GM12878 (cell line): ENCODE measurements at regions not wholly inside any gene's neighbourhood (a gene's known extent, or its start where the extent isn't known, plus 50 kb on each side); places are given as distances from the start of the nearest gene placed in this dataset.

Experiments
- BACH1 ChIP-seq: fragments of 450-650 bp; IDR thresholded peaks from 2 replicates; pipeline ENCODE4 v1.6.1; 2017; ENCODE audit warnings: mild to moderate bottlenecking, borderline replicate concordance
- BCL11A ChIP-seq: IDR thresholded peaks from 2 replicates; pipeline ENCODE4 v1.6.1; 2011; ENCODE audit warnings: low read depth, low read length
- BHLHE40 ChIP-seq, 2 experiments: fragments of 450-650 bp in 1 of 2; IDR thresholded peaks; 2 replicates each; pipeline ENCODE4 v1.6.1; 2011 to 2017; ENCODE audit warnings: low read depth in 2 of 2, borderline replicate concordance in 1 of 2, improper control_type of control experiment in 1 of 2, low read length in 1 of 2, mild to moderate bottlenecking in 1 of 2
- CEBPB ChIP-seq, 2 experiments: fragments of 150-350 bp in 1 of 2; IDR thresholded peaks; 2 replicates each; pipeline ENCODE4 v1.6.1; 2012 to 2014; ENCODE audit warnings: low read depth in 2 of 2, low read length in 2 of 2, borderline replicate concordance in 1 of 2, inconsistent platforms in 1 of 2
- DPF2 ChIP-seq: fragments of 450-650 bp; IDR thresholded peaks from 2 replicates; pipeline ENCODE4 v1.6.1; 2017; ENCODE audit warnings: mild to moderate bottlenecking
- IKZF1 ChIP-seq: fragments of 450-650 bp; conservative IDR thresholded peaks from 2 replicates; pipeline ENCODE4 v1.6.1; 2017; ENCODE audit warnings: antibody characterized with exemption, mild to moderate bottlenecking
- IKZF2 ChIP-seq, 2 experiments: fragments of 450-650 bp; IDR thresholded peaks; 2 replicates each; pipeline ENCODE4 v1.6.1; 2017; ENCODE audit warnings: mild to moderate bottlenecking in 2 of 2, moderate library complexity in 2 of 2
- IRF4 ChIP-seq: IDR thresholded peaks from 2 replicates; pipeline ENCODE4 v1.6.1; 2011; ENCODE audit warnings: low read depth, low read length
- NFXL1 ChIP-seq: fragments of 450-650 bp; IDR thresholded peaks from 2 replicates; pipeline ENCODE4 v1.6.1; 2017; ENCODE audit warnings: antibody characterized with exemption, mild to moderate bottlenecking, borderline replicate concordance
- RB1 ChIP-seq: fragments of 450-650 bp; formaldehyde crosslinking; IDR thresholded peaks from 2 replicates; pipeline ENCODE4 v1.6.1; 2017; ENCODE audit warnings: mild to moderate bottlenecking, borderline replicate concordance
- RCOR1 ChIP-seq: conservative IDR thresholded peaks from 2 replicates; pipeline ENCODE4 v1.6.1; 2012; ENCODE audit warnings: low read depth, low read length, improper control_type of control experiment
- SP1 ChIP-seq: IDR thresholded peaks from one replicate; pipeline ENCODE4 v1.6.1; 2011; ENCODE audit warnings: low read depth, low read length
- SPI1 ChIP-seq: IDR thresholded peaks from 2 replicates; pipeline ENCODE4 v1.6.1; 2011; ENCODE audit warnings: low read depth, mild to moderate bottlenecking, low read length, moderate library complexity, borderline replicate concordance; ENCODE audit not compliant: insufficient read depth
- STAT1 ChIP-seq: fragments of 450-650 bp; conservative IDR thresholded peaks from 2 replicates; pipeline ENCODE4 v1.6.1; 2014; ENCODE audit warnings: antibody characterized with exemption, mild to moderate bottlenecking
- TBL1XR1 ChIP-seq: IDR thresholded peaks from 2 replicates; pipeline ENCODE4 v1.6.1; 2012; ENCODE audit warnings: low read depth, low read length, improper control_type of control experiment
- WRNIP1 ChIP-seq: IDR thresholded peaks from 2 replicates; pipeline ENCODE4 v1.6.1; 2011; ENCODE audit warnings: low read depth, low read length, improper control_type of control experiment, borderline replicate concordance
- ZNF384 ChIP-seq: IDR thresholded peaks from 2 replicates; pipeline ENCODE4 v1.6.1; 2012; ENCODE audit warnings: low read depth, mild to moderate bottlenecking, low read length, improper control_type of control experiment, borderline replicate concordance
- ZSCAN29 ChIP-seq: fragments of 450-650 bp; IDR thresholded peaks from 2 replicates; pipeline ENCODE4 v1.6.1; 2017; ENCODE audit warnings: mild to moderate bottlenecking, moderate library complexity
- ZZZ3 ChIP-seq: IDR thresholded peaks from 2 replicates; pipeline ENCODE4 v1.6.1; 2011; ENCODE audit warnings: low read depth; ENCODE audit not compliant: control insufficient read depth, insufficient read length
- TF ChIP-seq, protein P1 (sequence below): IDR thresholded peaks from 2 replicates; pipeline ENCODE4 v1.6.1; 2012; ENCODE audit warnings: low read length, inconsistent platforms
- TF ChIP-seq, protein P2 (sequence below): fragments of 450-650 bp; IDR thresholded peaks from 2 replicates; pipeline ENCODE4 v1.6.1; 2017; ENCODE audit warnings: mild to moderate bottlenecking, moderate library complexity
- TF ChIP-seq, protein P3 (sequence below): IDR thresholded peaks from 2 replicates; pipeline ENCODE4 v1.6.1; 2011; ENCODE audit warnings: borderline replicate concordance, low read depth, mild to moderate bottlenecking, moderate library complexity, low read length; ENCODE audit not compliant: insufficient read depth, poor library complexity, severe bottlenecking
- TF ChIP-seq, protein P4 (sequence below): fragments of 450-650 bp; IDR thresholded peaks from 2 replicates; pipeline ENCODE4 v1.6.1; 2017; ENCODE audit warnings: low read depth, mild to moderate bottlenecking, moderate library complexity
- TF ChIP-seq, protein P5 (sequence below): IDR thresholded peaks from 2 replicates; pipeline ENCODE4 v1.6.1; 2012; ENCODE audit warnings: low read depth, low read length, improper control_type of control experiment

DNA sequence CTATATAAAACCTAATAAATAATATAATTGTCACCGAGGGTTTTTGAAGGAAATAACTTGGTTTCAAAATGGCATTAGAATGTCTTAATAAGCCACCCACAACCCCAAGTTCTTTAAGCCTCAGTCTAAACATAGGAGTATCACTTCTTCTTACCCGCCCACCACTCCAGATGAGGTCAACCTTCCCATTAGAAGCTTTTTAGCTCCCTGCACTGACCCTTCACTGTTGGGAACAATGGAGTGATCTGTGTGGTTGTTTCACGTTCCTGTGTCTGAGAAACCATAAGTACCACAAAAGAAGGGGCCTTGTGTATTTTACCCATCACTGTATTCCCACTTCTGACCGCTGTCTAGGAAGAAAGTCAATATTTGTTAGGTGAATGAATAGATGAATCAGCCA lies 326.3 kb upstream of the ZNF521 start (continued):
- TF ChIP-seq, protein P1, sequence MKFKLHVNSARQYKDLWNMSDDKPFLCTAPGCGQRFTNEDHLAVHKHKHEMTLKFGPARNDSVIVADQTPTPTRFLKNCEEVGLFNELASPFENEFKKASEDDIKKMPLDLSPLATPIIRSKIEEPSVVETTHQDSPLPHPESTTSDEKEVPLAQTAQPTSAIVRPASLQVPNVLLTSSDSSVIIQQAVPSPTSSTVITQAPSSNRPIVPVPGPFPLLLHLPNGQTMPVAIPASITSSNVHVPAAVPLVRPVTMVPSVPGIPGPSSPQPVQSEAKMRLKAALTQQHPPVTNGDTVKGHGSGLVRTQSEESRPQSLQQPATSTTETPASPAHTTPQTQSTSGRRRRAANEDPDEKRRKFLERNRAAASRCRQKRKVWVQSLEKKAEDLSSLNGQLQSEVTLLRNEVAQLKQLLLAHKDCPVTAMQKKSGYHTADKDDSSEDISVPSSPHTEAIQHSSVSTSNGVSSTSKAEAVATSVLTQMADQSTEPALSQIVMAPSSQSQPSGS: no peak
- TF ChIP-seq BCL11A: peak; percentile 65; the same call in 1 of the 2 replicates
- TF ChIP-seq IRF4: no peak
- TF ChIP-seq ZSCAN29: no peak
- no peak for TF ChIP-seq TBL1XR1
- TF ChIP-seq, protein P2, sequence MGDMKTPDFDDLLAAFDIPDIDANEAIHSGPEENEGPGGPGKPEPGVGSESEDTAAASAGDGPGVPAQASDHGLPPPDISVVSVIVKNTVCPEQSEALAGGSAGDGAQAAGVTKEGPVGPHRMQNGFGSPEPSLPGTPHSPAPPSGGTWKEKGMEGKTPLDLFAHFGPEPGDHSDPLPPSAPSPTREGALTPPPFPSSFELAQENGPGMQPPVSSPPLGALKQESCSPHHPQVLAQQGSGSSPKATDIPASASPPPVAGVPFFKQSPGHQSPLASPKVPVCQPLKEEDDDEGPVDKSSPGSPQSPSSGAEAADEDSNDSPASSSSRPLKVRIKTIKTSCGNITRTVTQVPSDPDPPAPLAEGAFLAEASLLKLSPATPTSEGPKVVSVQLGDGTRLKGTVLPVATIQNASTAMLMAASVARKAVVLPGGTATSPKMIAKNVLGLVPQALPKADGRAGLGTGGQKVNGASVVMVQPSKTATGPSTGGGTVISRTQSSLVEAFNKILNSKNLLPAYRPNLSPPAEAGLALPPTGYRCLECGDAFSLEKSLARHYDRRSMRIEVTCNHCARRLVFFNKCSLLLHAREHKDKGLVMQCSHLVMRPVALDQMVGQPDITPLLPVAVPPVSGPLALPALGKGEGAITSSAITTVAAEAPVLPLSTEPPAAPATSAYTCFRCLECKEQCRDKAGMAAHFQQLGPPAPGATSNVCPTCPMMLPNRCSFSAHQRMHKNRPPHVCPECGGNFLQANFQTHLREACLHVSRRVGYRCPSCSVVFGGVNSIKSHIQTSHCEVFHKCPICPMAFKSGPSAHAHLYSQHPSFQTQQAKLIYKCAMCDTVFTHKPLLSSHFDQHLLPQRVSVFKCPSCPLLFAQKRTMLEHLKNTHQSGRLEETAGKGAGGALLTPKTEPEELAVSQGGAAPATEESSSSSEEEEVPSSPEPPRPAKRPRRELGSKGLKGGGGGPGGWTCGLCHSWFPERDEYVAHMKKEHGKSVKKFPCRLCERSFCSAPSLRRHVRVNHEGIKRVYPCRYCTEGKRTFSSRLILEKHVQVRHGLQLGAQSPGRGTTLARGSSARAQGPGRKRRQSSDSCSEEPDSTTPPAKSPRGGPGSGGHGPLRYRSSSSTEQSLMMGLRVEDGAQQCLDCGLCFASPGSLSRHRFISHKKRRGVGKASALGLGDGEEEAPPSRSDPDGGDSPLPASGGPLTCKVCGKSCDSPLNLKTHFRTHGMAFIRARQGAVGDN: no peak
- TF ChIP-seq, protein P3, sequence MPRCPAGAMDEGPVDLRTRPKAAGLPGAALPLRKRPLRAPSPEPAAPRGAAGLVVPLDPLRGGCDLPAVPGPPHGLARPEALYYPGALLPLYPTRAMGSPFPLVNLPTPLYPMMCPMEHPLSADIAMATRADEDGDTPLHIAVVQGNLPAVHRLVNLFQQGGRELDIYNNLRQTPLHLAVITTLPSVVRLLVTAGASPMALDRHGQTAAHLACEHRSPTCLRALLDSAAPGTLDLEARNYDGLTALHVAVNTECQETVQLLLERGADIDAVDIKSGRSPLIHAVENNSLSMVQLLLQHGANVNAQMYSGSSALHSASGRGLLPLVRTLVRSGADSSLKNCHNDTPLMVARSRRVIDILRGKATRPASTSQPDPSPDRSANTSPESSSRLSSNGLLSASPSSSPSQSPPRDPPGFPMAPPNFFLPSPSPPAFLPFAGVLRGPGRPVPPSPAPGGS: no peak
- TF ChIP-seq BACH1: no peak
- TF ChIP-seq RCOR1: no peak
- TF ChIP-seq IKZF1: peak; percentile 61; the same call in 1 of the 2 replicates
- TF ChIP-seq ZZZ3: no peak
- no peak for TF ChIP-seq CEBPB (IDR thresholded peaks at IDR 0.05; ENCODE audit: borderline replicate concordance in 1 of 2, low read depth in 2 of 2, low read length in 2 of 2)
- TF ChIP-seq STAT1: no peak
- TF ChIP-seq NFXL1: no peak
- no peak for TF ChIP-seq WRNIP1
- peak; percentile 24 to 40; a peak in 2 of 4 replicates for TF ChIP-seq BHLHE40 (IDR thresholded peaks at IDR 0.05; ENCODE audit: borderline replicate concordance in 1 of 2, low read depth in 2 of 2, low read length in 1 of 2)
- 0 out of 2 replicates have a peak, but pooled peaks have one; percentile 40 for TF ChIP-seq DPF2
- TF ChIP-seq IKZF2 (IDR thresholded peaks at IDR 0.05): peak; percentile 43 to 63; a peak in 2 of 4 replicates
- no peak for TF ChIP-seq SP1
- TF ChIP-seq SPI1: peak; percentile 58
- TF ChIP-seq, protein P4, sequence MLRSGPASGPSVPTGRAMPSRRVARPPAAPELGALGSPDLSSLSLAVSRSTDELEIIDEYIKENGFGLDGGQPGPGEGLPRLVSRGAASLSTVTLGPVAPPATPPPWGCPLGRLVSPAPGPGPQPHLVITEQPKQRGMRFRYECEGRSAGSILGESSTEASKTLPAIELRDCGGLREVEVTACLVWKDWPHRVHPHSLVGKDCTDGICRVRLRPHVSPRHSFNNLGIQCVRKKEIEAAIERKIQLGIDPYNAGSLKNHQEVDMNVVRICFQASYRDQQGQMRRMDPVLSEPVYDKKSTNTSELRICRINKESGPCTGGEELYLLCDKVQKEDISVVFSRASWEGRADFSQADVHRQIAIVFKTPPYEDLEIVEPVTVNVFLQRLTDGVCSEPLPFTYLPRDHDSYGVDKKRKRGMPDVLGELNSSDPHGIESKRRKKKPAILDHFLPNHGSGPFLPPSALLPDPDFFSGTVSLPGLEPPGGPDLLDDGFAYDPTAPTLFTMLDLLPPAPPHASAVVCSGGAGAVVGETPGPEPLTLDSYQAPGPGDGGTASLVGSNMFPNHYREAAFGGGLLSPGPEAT: no peak
- TF ChIP-seq, protein P5, sequence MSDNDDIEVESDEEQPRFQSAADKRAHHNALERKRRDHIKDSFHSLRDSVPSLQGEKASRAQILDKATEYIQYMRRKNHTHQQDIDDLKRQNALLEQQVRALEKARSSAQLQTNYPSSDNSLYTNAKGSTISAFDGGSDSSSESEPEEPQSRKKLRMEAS: no peak
- TF ChIP-seq ZNF384: no peak
- no peak for TF ChIP-seq RB1
